Esophagus squamous epithelium (tissue), 5 donors: ENCODE measurements at regions not wholly inside any gene's neighbourhood (a gene's known extent, or its start where the extent isn't known, plus 50 kb on each side); places are given as distances from the start of the nearest gene placed in this dataset.

Experiments used
- DNase-seq: peaks from one replicate; lab custom pipeline; 2025; lab: John Stamatoyannopoulos, UW
- H3K27ac ChIP-seq, 4 donors: fragments of 200-600 bp; sonication (generic); one replicate each; pipeline ENCODE4 v1.5.1; 2016 to 2019; ENCODE audit warnings: mild to moderate bottlenecking in 1 of 4
- H3K27me3 ChIP-seq, 4 donors: fragments of 200-600 bp; sonication (generic); 1 replicate in 3 of 4; 2 replicates in 1 of 4; pipeline versions ENCODE4 v1.5.1 to v1.6.0; 2017 to 2021; ENCODE audit warnings: antibody characterized with exemption in 1 of 4
- H3K36me3 ChIP-seq, 3 donors: fragments of 200-600 bp; sonication (generic); one replicate each; pipeline ENCODE4 v1.5.1; 2016 to 2019
- H3K4me1 ChIP-seq, 3 donors: fragments of 200-600 bp; sonication (generic); one replicate each; pipeline ENCODE4 v1.5.1; 2017 to 2019
- H3K4me3 ChIP-seq, 4 donors: fragments of 200-600 bp; sonication (generic); 1 replicate in 3 of 4; 2 replicates in 1 of 4; pipeline ENCODE4 v1.5.1; 2016 to 2019; ENCODE audit warnings: mild to moderate bottlenecking in 2 of 4, moderate library complexity in 1 of 4
- H3K9me3 ChIP-seq, 3 donors: fragments of 200-600 bp; sonication (generic); one replicate each; pipeline ENCODE4 v1.5.1; 2016 to 2019
- POLR2A ChIP-seq, 4 donors: fragments of 450-650 bp; IDR thresholded peaks; one replicate each; pipeline ENCODE4 v1.6.1; 2017; ENCODE audit warnings: antibody characterized with exemption in 4 of 4, mild to moderate bottlenecking in 4 of 4, moderate library complexity in 3 of 4
- WGBS, 2 donors: methylation state at CpG; one replicate each; pipeline ENCODE4 v1.1.5; 2018; 5-methylcytosine and 5-hydroxymethylcytosine counted together
- intact Hi-C: fragments of 100-400 bp; cut with DNase I; formaldehyde crosslinking; loops from one replicate; pipeline ENCODE4 v1.15.0; 2022
- TF ChIP-seq, protein P1 (sequence below), 6 experiments: fragments of 450-650 bp in 4 of 6; fragments of 200-600 bp in 2 of 6; sonication (generic) in 2 of 6; IDR thresholded peaks; one replicate each; pipeline ENCODE4 v1.5.1; 2016 to 2019; ENCODE audit warnings: antibody characterized with exemption in 6 of 6, mild to moderate bottlenecking in 4 of 6, moderate library complexity in 4 of 6
- donor health status: DM: yes; HTN: yes; CAD: no.

- 68 to 89% methylated on average over 4 to 6 of the region's 7 CpGs for WGBS, 2 donors
- no peaks in the 10 kb centered on the region for H3K9me3 ChIP-seq
- H3K4me1 ChIP-seq = no peaks in the 10 kb centered on the region
- H3K4me3 ChIP-seq = no peak overlapping the region
- peaks cover 0 to 75% (median 0%) of the 10 kb centered on the region in 4 donors for H3K27me3 ChIP-seq
- intact Hi-C loops = no loop called here
- no peak for TF ChIP-seq POLR2A (IDR thresholded peaks at IDR 0.05)
- TF ChIP-seq, protein P1, sequence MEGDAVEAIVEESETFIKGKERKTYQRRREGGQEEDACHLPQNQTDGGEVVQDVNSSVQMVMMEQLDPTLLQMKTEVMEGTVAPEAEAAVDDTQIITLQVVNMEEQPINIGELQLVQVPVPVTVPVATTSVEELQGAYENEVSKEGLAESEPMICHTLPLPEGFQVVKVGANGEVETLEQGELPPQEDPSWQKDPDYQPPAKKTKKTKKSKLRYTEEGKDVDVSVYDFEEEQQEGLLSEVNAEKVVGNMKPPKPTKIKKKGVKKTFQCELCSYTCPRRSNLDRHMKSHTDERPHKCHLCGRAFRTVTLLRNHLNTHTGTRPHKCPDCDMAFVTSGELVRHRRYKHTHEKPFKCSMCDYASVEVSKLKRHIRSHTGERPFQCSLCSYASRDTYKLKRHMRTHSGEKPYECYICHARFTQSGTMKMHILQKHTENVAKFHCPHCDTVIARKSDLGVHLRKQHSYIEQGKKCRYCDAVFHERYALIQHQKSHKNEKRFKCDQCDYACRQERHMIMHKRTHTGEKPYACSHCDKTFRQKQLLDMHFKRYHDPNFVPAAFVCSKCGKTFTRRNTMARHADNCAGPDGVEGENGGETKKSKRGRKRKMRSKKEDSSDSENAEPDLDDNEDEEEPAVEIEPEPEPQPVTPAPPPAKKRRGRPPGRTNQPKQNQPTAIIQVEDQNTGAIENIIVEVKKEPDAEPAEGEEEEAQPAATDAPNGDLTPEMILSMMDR (IDR thresholded peaks at IDR 0.05) = no peak
- DNase-seq = no peak
- no peaks in the 10 kb centered on the region for H3K36me3 ChIP-seq
- H3K27ac ChIP-seq = no peak overlapping the region
Measured at GRCh38 chr1:29827801-29828525, 591.6 kb downstream of the PTPRU start.

DNA sequence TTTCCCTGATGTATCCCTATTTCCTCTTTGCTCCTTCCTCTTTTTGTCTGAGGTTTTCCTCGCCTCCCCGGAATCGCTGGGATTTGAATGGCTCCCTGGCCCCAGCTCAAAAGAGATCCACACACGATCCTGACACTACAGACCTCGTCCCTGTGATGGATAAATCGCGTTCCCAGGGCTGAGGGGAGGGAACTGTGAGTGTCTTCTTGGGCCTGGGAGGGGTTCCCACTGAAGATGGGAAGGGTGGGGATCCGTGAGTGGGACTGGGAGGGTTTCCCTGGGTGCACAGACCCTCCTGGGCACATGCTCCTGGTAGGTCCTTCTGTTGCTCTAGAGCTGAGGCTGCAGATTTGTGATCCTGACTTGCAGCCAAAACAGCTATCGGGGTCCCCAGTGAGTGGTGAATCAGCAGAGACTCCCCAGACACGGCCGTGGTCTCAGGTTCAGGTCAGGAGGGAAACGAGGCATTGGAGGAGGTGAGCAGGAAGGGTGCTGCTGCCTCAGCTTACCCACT lies 591.0 kb downstream of the PTPRU start:
- Histone ChIP-seq H3K27ac (no peak overlapping the region), H3K27me3 (peaks cover 0 to 80% (median 0%) of the 10 kb centered on the region in 4 donors), H3K4me1 (no peaks in the 10 kb centered on the region), H3K9me3 (no peaks in the 10 kb centered on the region), H3K4me3 (no peak overlapping the region), H3K36me3 (no peaks in the 10 kb centered on the region)
- 31 to 62% methylated on average over 4 to 6 of the region's 12 CpGs for WGBS, 2 donors
- intact Hi-C loops = no loop called here
- TF ChIP-seq, protein P1 (IDR thresholded peaks at IDR 0.05) = no peak
- TF ChIP-seq POLR2A (IDR thresholded peaks at IDR 0.05) = no peak
- no peak for DNase-seq

- Histone ChIP-seq H3K4me1 (no peaks in the 10 kb centered on the region), H3K9me3 (no peaks in the 10 kb centered on the region), H3K4me3 (no peak overlapping the region), H3K27me3 (peaks cover 0 to 83% (median 0%) of the 10 kb centered on the region in 4 donors), H3K27ac (no peak overlapping the region), H3K36me3 (no peaks in the 10 kb centered on the region)
- intact Hi-C loops = no loop called here
- WGBS, 2 donors = 47 to 52% methylated on average over 4 to 5 of the region's 5 CpGs
- no peak for TF ChIP-seq POLR2A (IDR thresholded peaks at IDR 0.05)
- TF ChIP-seq, protein P1 (IDR thresholded peaks at IDR 0.05) = no peak
- no peak for DNase-seq
Measured at GRCh38 chr1:29826646-29827045, 590.3 kb downstream of the PTPRU start.

- peaks cover 0 to 83% (median 0%) of the 10 kb centered on the region in 4 donors for H3K27me3 ChIP-seq
- TF ChIP-seq, protein P1 (IDR thresholded peaks at IDR 0.05) = no peak
- no peak for TF ChIP-seq POLR2A (IDR thresholded peaks at IDR 0.05)
- intact Hi-C loops = no loop called here
- no peaks in the 10 kb centered on the region for H3K36me3 ChIP-seq
- 79 to 81% methylated on average over 10 of the region's 10 CpGs for WGBS, 2 donors
- H3K4me1 ChIP-seq = no peaks in the 10 kb centered on the region
- no peaks in the 10 kb centered on the region for H3K9me3 ChIP-seq
- no peak for DNase-seq
- no peak overlapping the region for H3K4me3 ChIP-seq
- H3K27ac ChIP-seq = no peak overlapping the region
Measured at GRCh38 chr1:29825941-29826415, 589.7 kb downstream of the PTPRU start.

DNA sequence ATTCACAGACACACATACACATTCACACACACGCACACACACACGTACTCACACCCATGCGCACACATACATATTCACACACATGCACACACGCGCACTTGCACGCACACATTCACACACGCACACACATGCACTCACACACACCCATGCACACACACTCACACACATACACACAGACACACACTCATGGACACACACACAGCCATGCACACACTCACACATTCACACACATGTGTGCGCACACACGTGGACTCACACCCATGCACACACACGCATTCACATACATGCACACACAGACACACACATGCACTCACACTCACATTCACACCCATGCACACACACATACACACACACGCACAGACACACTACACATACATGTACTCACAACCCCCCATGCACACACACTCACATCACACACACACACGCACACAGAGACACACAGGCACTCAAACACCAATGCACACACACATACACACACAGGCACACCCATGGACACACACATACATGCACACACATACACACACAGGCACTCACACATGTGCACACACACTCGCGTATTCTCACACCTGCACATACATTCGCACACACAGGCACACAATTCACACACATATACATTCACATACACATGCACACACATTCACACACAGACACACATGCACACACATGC lies 589.1 kb downstream of the PTPRU start:
- no peak for DNase-seq
- intact Hi-C loops = no loop called here

More for the DNA sequence above, 589.1 kb downstream of the PTPRU start:
- Histone ChIP-seq H3K27ac (no peak overlapping the region), H3K9me3 (no peaks in the 10 kb centered on the region), H3K4me1 (no peaks in the 10 kb centered on the region), H3K4me3 (no peak overlapping the region), H3K27me3 (peaks cover 0 to 81% (median 0%) of the 10 kb centered on the region in 4 donors), H3K36me3 (no peaks in the 10 kb centered on the region)
- 85 to 92% methylated on average over 15 of the region's 15 CpGs for WGBS, 2 donors
- TF ChIP-seq, protein P1 (IDR thresholded peaks at IDR 0.05) = no peak
- TF ChIP-seq POLR2A (IDR thresholded peaks at IDR 0.05) = no peak
